ENCODE measurements at regions not wholly inside any gene's neighbourhood (a gene's known extent, or its start where the extent isn't known, plus 50 kb on each side); places are given as distances from the start of the nearest gene placed in this dataset.

GRCh38 chr5:12477554-12477953 lies 573.3 kb upstream of the CTNND2 start:
- DNase-seq (ENCODE audit: low read depth in 4 of 4, low spot score in 2 of 4): no peak

- no peak for DNase-seq (ENCODE audit: low read depth in 4 of 4, low spot score in 2 of 4)
These were observed 563.6 kb upstream of the CTNND2 start for GRCh38 chr5:12467799-12468198.

- DNase-seq (ENCODE audit: low read depth in 4 of 4, low spot score in 2 of 4): no peak
These were observed 556.4 kb upstream of the CTNND2 start for GRCh38 chr5:12460493-12461261.

- DNase-seq (ENCODE audit: low read depth in 4 of 4, low spot score in 2 of 4): no peak
These were observed 555.1 kb upstream of the CTNND2 start for GRCh38 chr5:12459326-12459725.

GRCh38 chr5:12419075-12419474 lies 514.8 kb upstream of the CTNND2 start:
- no peak for DNase-seq (ENCODE audit: low read depth in 4 of 4, low spot score in 2 of 4)

- no peak for DNase-seq (ENCODE audit: low read depth in 4 of 4, low spot score in 2 of 4)
These were observed 509.3 kb upstream of the CTNND2 start for GRCh38 chr5:12413585-12413984.

GRCh38 chr5:12413075-12413474 lies 508.8 kb upstream of the CTNND2 start:
- no peak for DNase-seq (ENCODE audit: low read depth in 4 of 4, low spot score in 2 of 4)

GRCh38 chr5:12399868-12400267 lies 495.6 kb upstream of the CTNND2 start:
- no peak for DNase-seq (ENCODE audit: low read depth in 4 of 4, low spot score in 2 of 4)

- DNase-seq (ENCODE audit: low read depth in 4 of 4, low spot score in 2 of 4): no peak
These were observed 488.0 kb upstream of the CTNND2 start for GRCh38 chr5:12392246-12392645.

GRCh38 chr5:12385095-12385494 lies 480.8 kb upstream of the CTNND2 start:
- DNase-seq (ENCODE audit: low read depth in 4 of 4, low spot score in 2 of 4): no peak

- DNase-seq (ENCODE audit: low read depth in 4 of 4, low spot score in 2 of 4): no peak
These were observed 479.8 kb upstream of the CTNND2 start for GRCh38 chr5:12384005-12384404.

- no peak for DNase-seq (ENCODE audit: low read depth in 4 of 4, low spot score in 2 of 4)
These were observed 463.7 kb upstream of the CTNND2 start for GRCh38 chr5:12367973-12368372.

GRCh38 chr5:12360218-12360617 lies 456.0 kb upstream of the CTNND2 start:
- DNase-seq (ENCODE audit: low read depth in 4 of 4, low spot score in 2 of 4): no peak

GRCh38 chr5:12358371-12359090 lies 454.3 kb upstream of the CTNND2 start:
- DNase-seq (ENCODE audit: low read depth in 4 of 4, low spot score in 2 of 4): no peak

- DNase-seq (ENCODE audit: low read depth in 4 of 4, low spot score in 2 of 4): no peak
These were observed 453.4 kb upstream of the CTNND2 start for GRCh38 chr5:12357626-12358025.

GRCh38 chr5:12354686-12355085 lies 450.4 kb upstream of the CTNND2 start:
- DNase-seq (ENCODE audit: low read depth in 4 of 4, low spot score in 2 of 4): no peak

GRCh38 chr5:12343558-12343957 lies 439.3 kb upstream of the CTNND2 start:
- no peak for DNase-seq (ENCODE audit: low read depth in 4 of 4, low spot score in 2 of 4)

GRCh38 chr5:12335938-12336337 lies 431.7 kb upstream of the CTNND2 start:
- no peak for DNase-seq (ENCODE audit: low read depth in 4 of 4, low spot score in 2 of 4)

- DNase-seq (ENCODE audit: low read depth in 4 of 4, low spot score in 2 of 4): no peak
These were observed 428.2 kb upstream of the CTNND2 start for GRCh38 chr5:12332480-12332879.

GRCh38 chr5:12330993-12331588 lies 426.8 kb upstream of the CTNND2 start:
- DNase-seq (ENCODE audit: low read depth in 4 of 4, low spot score in 2 of 4): no peak

- DNase-seq (ENCODE audit: low read depth in 4 of 4, low spot score in 2 of 4): no peak
These were observed 426.1 kb upstream of the CTNND2 start for GRCh38 chr5:12330381-12330780.

Data from left renal cortex interstitium (tissue), 4 donors.